HEK293 (cell line): ENCODE measurements at regions not wholly inside any gene's neighbourhood (a gene's known extent, or its start where the extent isn't known, plus 50 kb on each side); places are given as distances from the start of the nearest gene placed in this dataset.

Experiments used
- CTCF ChIA-PET: fragments of 350-600 bp; formaldehyde crosslinking; extraction: SDS; loops from one replicate; lab custom pipeline; 2021; ENCODE audit warnings: antibody characterized with exemption; lab: Yijun Ruan, JAX
- POLR2A ChIA-PET: fragments of 300-600 bp; formaldehyde crosslinking; extraction: SDS; loops from one replicate; lab custom pipeline; 2020; ENCODE audit warnings: antibody characterized with exemption, inconsistent platforms; lab: Yijun Ruan, JAX
- H3K27ac ChIP-seq: fragments of 200-500 bp; sonication (Bioruptor generic); 2 replicates; pipeline ENCODE4 v1.5.1; 2014; ENCODE audit warnings: low read depth, low read length, control low read depth, inconsistent platforms; ENCODE audit errors: extremely low read depth
- H3K36me3 ChIP-seq, 2 experiments: fragments of 200-500 bp in 1 of 2; sonication (Bioruptor generic) in 1 of 2; 1 replicate in 1 of 2; 2 replicates in 1 of 2; pipeline ENCODE4 v1.5.1; 2014 to 2017; ENCODE audit warnings: inconsistent platforms in 2 of 2, low read length in 2 of 2; ENCODE audit not compliant: control insufficient read depth in 2 of 2, insufficient read depth in 1 of 2
- H3K4me1 ChIP-seq: fragments of 200-500 bp; sonication (Bioruptor generic); 2 replicates; pipeline ENCODE4 v1.5.1; 2014; ENCODE audit warnings: mild to moderate bottlenecking, low read length, inconsistent platforms; ENCODE audit not compliant: control insufficient read depth, insufficient read depth
- H3K4me3 ChIP-seq: 2 replicates; pipeline ENCODE4 v1.5.1; 2011; ENCODE audit warnings: low read depth, mild to moderate bottlenecking, control low read depth, low read length, moderate library complexity
- H3K9me3 ChIP-seq: fragments of 200-500 bp; sonication (Bioruptor generic); 2 replicates; pipeline ENCODE4 v1.5.1; 2014; ENCODE audit warnings: low read depth, low read length, inconsistent platforms; ENCODE audit not compliant: control insufficient read depth, insufficient read depth
- GLI2 ChIP-seq: fragments of 450-650 bp; formaldehyde crosslinking; IDR thresholded peaks from 2 replicates; pipeline ENCODE4; 2017; ENCODE audit warnings: missing biosample characterization, missing genetic modification characterization, low read depth, borderline replicate concordance
- HOXC10 ChIP-seq: sonication (generic); formaldehyde crosslinking; IDR thresholded peaks from 2 replicates; pipeline ENCODE4 v1.8.1; 2023; ENCODE audit warnings: mild to moderate bottlenecking, missing genetic modification reagents
- KLF7 ChIP-seq: fragments of 450-650 bp; formaldehyde crosslinking; IDR thresholded peaks from 2 replicates; pipeline ENCODE4 v1.5.1; 2016; ENCODE audit warnings: missing biosample characterization, missing genetic modification characterization, borderline replicate concordance
- MEIS1 ChIP-seq: sonication (generic); formaldehyde crosslinking; IDR thresholded peaks from 2 replicates; pipeline ENCODE4 v1.8.1; 2022; ENCODE audit warnings: missing genetic modification reagents, mild to moderate bottlenecking, borderline replicate concordance
- REPIN1 ChIP-seq: fragments of 450-650 bp; formaldehyde crosslinking; IDR thresholded peaks from 2 replicates; pipeline ENCODE4 v1.5.1; 2017; ENCODE audit warnings: missing biosample characterization, missing genetic modification characterization, low read depth
- SCRT2 ChIP-seq: fragments of 450-650 bp; formaldehyde crosslinking; IDR thresholded peaks from 2 replicates; pipeline ENCODE4 v1.5.1; 2016; ENCODE audit warnings: missing biosample characterization, missing genetic modification characterization
- SP3 ChIP-seq: fragments of 450-650 bp; formaldehyde crosslinking; IDR thresholded peaks from 2 replicates; pipeline ENCODE4 v1.5.1; 2016; ENCODE audit warnings: missing biosample characterization, missing genetic modification characterization
- ZFHX2 ChIP-seq: fragments of 450-650 bp; formaldehyde crosslinking; conservative IDR thresholded peaks from 2 replicates; pipeline ENCODE4 v1.5.1; 2016; ENCODE audit warnings: missing biosample characterization, missing genetic modification characterization
- ZNF112 ChIP-seq: fragments of 450-650 bp; formaldehyde crosslinking; IDR thresholded peaks from 2 replicates; pipeline ENCODE4 v1.5.0; 2017; ENCODE audit warnings: missing biosample characterization, missing genetic modification characterization
- ZNF155 ChIP-seq: fragments of 450-650 bp; formaldehyde crosslinking; IDR thresholded peaks from 2 replicates; pipeline ENCODE4 v1.5.1; 2016; ENCODE audit warnings: missing biosample characterization, missing genetic modification characterization
- ZNF19 ChIP-seq: fragments of 450-650 bp; formaldehyde crosslinking; IDR thresholded peaks from 2 replicates; pipeline ENCODE4; 2016; ENCODE audit warnings: missing biosample characterization, missing genetic modification characterization, low read depth
- ZNF202 ChIP-seq: fragments of 450-650 bp; formaldehyde crosslinking; IDR thresholded peaks from 2 replicates; pipeline ENCODE4 v1.5.1; 2016; ENCODE audit warnings: missing biosample characterization, missing genetic modification characterization, borderline replicate concordance
- ZNF37A ChIP-seq: fragments of 450-650 bp; IDR thresholded peaks from 2 replicates; pipeline ENCODE4 v1.5.1; 2018; ENCODE audit warnings: missing biosample characterization, missing genetic modification characterization
- ZNF501 ChIP-seq: fragments of 450-650 bp; formaldehyde crosslinking; IDR thresholded peaks from 2 replicates; pipeline ENCODE4 v1.5.1; 2016; ENCODE audit warnings: missing biosample characterization, missing genetic modification characterization
- ZNF548 ChIP-seq: fragments of 450-650 bp; formaldehyde crosslinking; IDR thresholded peaks from 2 replicates; pipeline ENCODE4 v1.5.1; 2016; ENCODE audit warnings: missing biosample characterization, missing genetic modification characterization
- ZNF571 ChIP-seq: fragments of 450-650 bp; formaldehyde crosslinking; IDR thresholded peaks from 2 replicates; pipeline ENCODE4 v1.5.0; 2017; ENCODE audit warnings: missing biosample characterization, missing genetic modification characterization
- ZNF600 ChIP-seq: fragments of 450-650 bp; formaldehyde crosslinking; IDR thresholded peaks from 2 replicates; pipeline ENCODE4 v1.5.1; 2016; ENCODE audit warnings: missing biosample characterization, missing genetic modification characterization
- ZNF623 ChIP-seq: fragments of 450-650 bp; formaldehyde crosslinking; IDR thresholded peaks from 2 replicates; pipeline ENCODE4 v1.5.1; 2016; ENCODE audit warnings: missing biosample characterization, missing genetic modification characterization
- ZNF639 ChIP-seq: fragments of 450-650 bp; formaldehyde crosslinking; IDR thresholded peaks from 2 replicates; pipeline ENCODE4 v1.5.1; 2016; ENCODE audit warnings: missing biosample characterization, missing genetic modification characterization
- ZNF692 ChIP-seq: fragments of 450-650 bp; formaldehyde crosslinking; IDR thresholded peaks from 2 replicates; pipeline ENCODE4 v1.5.1; 2016; ENCODE audit warnings: missing biosample characterization, missing genetic modification characterization
- ZNF747 ChIP-seq: fragments of 450-650 bp; formaldehyde crosslinking; IDR thresholded peaks from 2 replicates; pipeline ENCODE4 v1.5.1; 2016; ENCODE audit warnings: missing biosample characterization, missing genetic modification characterization
- ZSCAN5A ChIP-seq: fragments of 450-650 bp; formaldehyde crosslinking; IDR thresholded peaks from 2 replicates; pipeline ENCODE4 v1.5.1; 2016; ENCODE audit warnings: missing biosample characterization, missing genetic modification characterization
- TF ChIP-seq, protein P1 (sequence below): fragments of 450-650 bp; formaldehyde crosslinking; IDR thresholded peaks from 2 replicates; pipeline ENCODE4 v1.5.1; 2017; ENCODE audit warnings: missing biosample characterization, missing genetic modification characterization
- TF ChIP-seq, protein P2 (sequence below): fragments of 450-650 bp; formaldehyde crosslinking; IDR thresholded peaks from 2 replicates; pipeline ENCODE4 v1.5.1; 2016; ENCODE audit warnings: missing biosample characterization, missing genetic modification characterization
- TF ChIP-seq, protein P3 (sequence below): fragments of 450-650 bp; formaldehyde crosslinking; IDR thresholded peaks from 2 replicates; pipeline ENCODE4 v1.5.1; 2016; ENCODE audit warnings: missing biosample characterization, missing genetic modification characterization
- TF ChIP-seq, protein P4 (sequence below): fragments of 450-650 bp; formaldehyde crosslinking; IDR thresholded peaks from 2 replicates; pipeline ENCODE4 v1.5.1; 2017; ENCODE audit warnings: missing biosample characterization, missing genetic modification characterization

GRCh38 chr18:38290229-38290628, 724.6 kb upstream of the CELF4 start:
- POLR2A ChIA-PET = no interaction called here
- H3K27ac ChIP-seq = no peak overlapping the region
- no peak for TF ChIP-seq ZNF639
- TF ChIP-seq GLI2 (tag by site-specific recombination) = no peak
- TF ChIP-seq, protein P1, sequence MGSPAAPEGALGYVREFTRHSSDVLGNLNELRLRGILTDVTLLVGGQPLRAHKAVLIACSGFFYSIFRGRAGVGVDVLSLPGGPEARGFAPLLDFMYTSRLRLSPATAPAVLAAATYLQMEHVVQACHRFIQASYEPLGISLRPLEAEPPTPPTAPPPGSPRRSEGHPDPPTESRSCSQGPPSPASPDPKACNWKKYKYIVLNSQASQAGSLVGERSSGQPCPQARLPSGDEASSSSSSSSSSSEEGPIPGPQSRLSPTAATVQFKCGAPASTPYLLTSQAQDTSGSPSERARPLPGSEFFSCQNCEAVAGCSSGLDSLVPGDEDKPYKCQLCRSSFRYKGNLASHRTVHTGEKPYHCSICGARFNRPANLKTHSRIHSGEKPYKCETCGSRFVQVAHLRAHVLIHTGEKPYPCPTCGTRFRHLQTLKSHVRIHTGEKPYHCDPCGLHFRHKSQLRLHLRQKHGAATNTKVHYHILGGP = no peak
- TF ChIP-seq ZNF202 = no peak
- TF ChIP-seq KLF7 (tag by site-specific recombination) = no peak
- no peak for TF ChIP-seq ZNF747 (tag by site-specific recombination)
- TF ChIP-seq, protein P2, sequence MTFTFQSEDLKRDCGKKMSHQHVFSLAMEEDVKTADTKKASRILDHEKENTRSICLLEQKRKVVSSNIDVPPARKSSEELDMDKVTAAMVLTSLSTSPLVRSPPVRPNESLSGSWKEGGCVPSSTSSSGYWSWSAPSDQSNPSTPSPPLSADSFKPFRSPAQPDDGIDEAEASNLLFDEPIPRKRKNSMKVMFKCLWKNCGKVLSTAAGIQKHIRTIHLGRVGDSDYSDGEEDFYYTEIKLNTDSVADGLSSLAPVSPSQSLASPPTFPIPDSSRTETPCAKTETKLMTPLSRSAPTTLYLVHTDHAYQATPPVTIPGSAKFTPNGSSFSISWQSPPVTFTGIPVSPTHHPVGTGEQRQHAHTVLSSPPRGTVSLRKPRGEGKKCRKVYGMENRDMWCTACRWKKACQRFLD = no peak
- TF ChIP-seq ZNF37A (tag by site-specific recombination) = no peak
- no peak for TF ChIP-seq HOXC10 (CRISPR knock-in tag)
- TF ChIP-seq ZNF501 (tag by site-specific recombination) = no peak
- no peak for TF ChIP-seq MEIS1 (CRISPR knock-in tag)
- no peak for TF ChIP-seq SP3 (tag by site-specific recombination)
- no peak for TF ChIP-seq ZNF112
- TF ChIP-seq ZNF600 (tag by site-specific recombination) = no peak
- no peak for TF ChIP-seq ZFHX2 (tag by site-specific recombination)
- TF ChIP-seq ZNF548 (tag by site-specific recombination) = no peak
- no peak for TF ChIP-seq ZSCAN5A (tag by site-specific recombination)
- TF ChIP-seq ZNF19 = no peak
- no peak for TF ChIP-seq ZNF623 (tag by site-specific recombination)
- no peak for TF ChIP-seq ZNF155 (tag by site-specific recombination)
- CTCF ChIA-PET = no interaction called here
- no peaks in the 10 kb centered on the region for H3K9me3 ChIP-seq
- H3K36me3 ChIP-seq = no peaks in the 10 kb centered on the region
- no peaks in the 10 kb centered on the region for H3K4me1 ChIP-seq
- no peak overlapping the region for H3K4me3 ChIP-seq

GRCh38 chr18:38284972-38285371, 719.4 kb upstream of the CELF4 start:
- H3K4me1 ChIP-seq = no peaks in the 10 kb centered on the region
- H3K27ac ChIP-seq = no peak overlapping the region
- ChIA-PET POLR2A (no interaction called here), CTCF (no interaction called here)
- no peaks in the 10 kb centered on the region for H3K36me3 ChIP-seq
- no peak overlapping the region for H3K4me3 ChIP-seq
- no peaks in the 10 kb centered on the region for H3K9me3 ChIP-seq
- TF ChIP-seq ZNF692 (tag by site-specific recombination) (no peak), REPIN1 (no peak), SCRT2 (tag by site-specific recombination) (no peak), ZNF571 (tag by site-specific recombination) (no peak)
- TF ChIP-seq, protein P3, sequence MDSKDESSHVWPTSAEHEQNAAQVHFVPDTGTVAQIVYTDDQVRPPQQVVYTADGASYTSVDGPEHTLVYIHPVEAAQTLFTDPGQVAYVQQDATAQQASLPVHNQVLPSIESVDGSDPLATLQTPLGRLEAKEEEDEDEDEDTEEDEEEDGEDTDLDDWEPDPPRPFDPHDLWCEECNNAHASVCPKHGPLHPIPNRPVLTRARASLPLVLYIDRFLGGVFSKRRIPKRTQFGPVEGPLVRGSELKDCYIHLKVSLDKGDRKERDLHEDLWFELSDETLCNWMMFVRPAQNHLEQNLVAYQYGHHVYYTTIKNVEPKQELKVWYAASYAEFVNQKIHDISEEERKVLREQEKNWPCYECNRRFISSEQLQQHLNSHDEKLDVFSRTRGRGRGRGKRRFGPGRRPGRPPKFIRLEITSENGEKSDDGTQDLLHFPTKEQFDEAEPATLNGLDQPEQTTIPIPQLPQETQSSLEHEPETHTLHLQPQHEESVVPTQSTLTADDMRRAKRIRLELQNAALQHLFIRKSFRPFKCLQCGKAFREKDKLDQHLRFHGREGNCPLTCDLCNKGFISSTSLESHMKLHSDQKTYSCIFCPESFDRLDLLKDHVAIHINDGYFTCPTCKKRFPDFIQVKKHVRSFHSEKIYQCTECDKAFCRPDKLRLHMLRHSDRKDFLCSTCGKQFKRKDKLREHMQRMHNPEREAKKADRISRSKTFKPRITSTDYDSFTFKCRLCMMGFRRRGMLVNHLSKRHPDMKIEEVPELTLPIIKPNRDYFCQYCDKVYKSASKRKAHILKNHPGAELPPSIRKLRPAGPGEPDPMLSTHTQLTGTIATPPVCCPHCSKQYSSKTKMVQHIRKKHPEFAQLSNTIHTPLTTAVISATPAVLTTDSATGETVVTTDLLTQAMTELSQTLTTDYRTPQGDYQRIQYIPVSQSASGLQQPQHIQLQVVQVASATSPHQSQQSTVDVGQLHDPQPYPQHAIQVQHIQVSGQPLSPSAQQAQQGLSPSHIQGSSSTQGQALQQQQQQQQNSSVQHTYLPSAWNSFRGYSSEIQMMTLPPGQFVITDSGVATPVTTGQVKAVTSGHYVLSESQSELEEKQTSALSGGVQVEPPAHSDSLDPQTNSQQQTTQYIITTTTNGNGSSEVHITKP (tag by site-specific recombination) = no peak
- TF ChIP-seq, protein P4, sequence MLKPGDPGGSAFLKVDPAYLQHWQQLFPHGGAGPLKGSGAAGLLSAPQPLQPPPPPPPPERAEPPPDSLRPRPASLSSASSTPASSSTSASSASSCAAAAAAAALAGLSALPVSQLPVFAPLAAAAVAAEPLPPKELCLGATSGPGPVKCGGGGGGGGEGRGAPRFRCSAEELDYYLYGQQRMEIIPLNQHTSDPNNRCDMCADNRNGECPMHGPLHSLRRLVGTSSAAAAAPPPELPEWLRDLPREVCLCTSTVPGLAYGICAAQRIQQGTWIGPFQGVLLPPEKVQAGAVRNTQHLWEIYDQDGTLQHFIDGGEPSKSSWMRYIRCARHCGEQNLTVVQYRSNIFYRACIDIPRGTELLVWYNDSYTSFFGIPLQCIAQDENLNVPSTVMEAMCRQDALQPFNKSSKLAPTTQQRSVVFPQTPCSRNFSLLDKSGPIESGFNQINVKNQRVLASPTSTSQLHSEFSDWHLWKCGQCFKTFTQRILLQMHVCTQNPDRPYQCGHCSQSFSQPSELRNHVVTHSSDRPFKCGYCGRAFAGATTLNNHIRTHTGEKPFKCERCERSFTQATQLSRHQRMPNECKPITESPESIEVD = no peak
